Smooth muscle cell (in vitro differentiated cells): ENCODE measurements at regions not wholly inside any gene's neighbourhood (a gene's known extent, or its start where the extent isn't known, plus 50 kb on each side); places are given as distances from the start of the nearest gene placed in this dataset.

Source experiments
- DNase-seq: peaks from one replicate; lab custom pipeline; 2025; ENCODE audit not compliant: unreplicated experiment; lab: John Stamatoyannopoulos, UW
- H2AFZ ChIP-seq: fragments of 200-600 bp; sonication (generic); 2 replicates; pipeline ENCODE4 v1.6.0; 2016; ENCODE audit warnings: antibody characterized with exemption, low read depth, mild to moderate bottlenecking
- H3F3A ChIP-seq: fragments of 200-600 bp; sonication (generic); 2 replicates; pipeline ENCODE4 v1.6.0; 2017; ENCODE audit warnings: antibody characterized with exemption, low read depth
- H3K27ac ChIP-seq: fragments of 200-600 bp; sonication (generic); 2 replicates; pipeline ENCODE4 v1.5.1; 2016; ENCODE audit warnings: low read depth, mild to moderate bottlenecking
- H3K27me3 ChIP-seq: fragments of 200-600 bp; sonication (generic); 2 replicates; pipeline ENCODE4 v1.6.1; 2016; ENCODE audit warnings: low read depth, mild to moderate bottlenecking
- H3K36me3 ChIP-seq: fragments of 200-600 bp; sonication (generic); 2 replicates; pipeline ENCODE4 v1.5.1; 2016; ENCODE audit warnings: low read depth
- H3K4me1 ChIP-seq: fragments of 200-600 bp; sonication (generic); 2 replicates; pipeline ENCODE4 v1.5.1; 2016; ENCODE audit warnings: low read depth
- H3K4me2 ChIP-seq: fragments of 200-600 bp; sonication (generic); 2 replicates; pipeline ENCODE4 v1.6.0; 2016; ENCODE audit warnings: mild to moderate bottlenecking
- H3K4me3 ChIP-seq: fragments of 200-600 bp; sonication (generic); 2 replicates; pipeline ENCODE4 v1.5.1; 2016; ENCODE audit warnings: mild to moderate bottlenecking
- H3K79me2 ChIP-seq: fragments of 200-600 bp; sonication (generic); 2 replicates; pipeline ENCODE4 v1.6.0; 2016; ENCODE audit warnings: low read depth, mild to moderate bottlenecking
- H3K9ac ChIP-seq: fragments of 200-600 bp; sonication (generic); 2 replicates; pipeline ENCODE4 v1.6.0; 2016; ENCODE audit warnings: low read depth
- H3K9me3 ChIP-seq: fragments of 200-600 bp; sonication (generic); replicated peaks from 2 replicates; pipeline ENCODE4 v1.5.1; 2016; ENCODE audit warnings: low read depth
- H4K20me1 ChIP-seq: fragments of 200-600 bp; sonication (generic); 2 replicates; pipeline ENCODE4 v1.6.0; 2016; ENCODE audit warnings: low read depth
- WGBS: methylation state at CpG from one replicate; pipeline ENCODE4 v1.1.7; 2016; ENCODE audit warnings: low lambda C conversion rate; 5-methylcytosine and 5-hydroxymethylcytosine counted together
- TF ChIP-seq, protein P1 (sequence below): fragments of 200-600 bp; sonication (generic); IDR thresholded peaks from 2 replicates; pipeline ENCODE4 v1.5.1; 2017; ENCODE audit warnings: borderline replicate concordance, mild to moderate bottlenecking, antibody characterized with exemption; ENCODE audit not compliant: insufficient read depth, poor library complexity, severe bottlenecking

DNA sequence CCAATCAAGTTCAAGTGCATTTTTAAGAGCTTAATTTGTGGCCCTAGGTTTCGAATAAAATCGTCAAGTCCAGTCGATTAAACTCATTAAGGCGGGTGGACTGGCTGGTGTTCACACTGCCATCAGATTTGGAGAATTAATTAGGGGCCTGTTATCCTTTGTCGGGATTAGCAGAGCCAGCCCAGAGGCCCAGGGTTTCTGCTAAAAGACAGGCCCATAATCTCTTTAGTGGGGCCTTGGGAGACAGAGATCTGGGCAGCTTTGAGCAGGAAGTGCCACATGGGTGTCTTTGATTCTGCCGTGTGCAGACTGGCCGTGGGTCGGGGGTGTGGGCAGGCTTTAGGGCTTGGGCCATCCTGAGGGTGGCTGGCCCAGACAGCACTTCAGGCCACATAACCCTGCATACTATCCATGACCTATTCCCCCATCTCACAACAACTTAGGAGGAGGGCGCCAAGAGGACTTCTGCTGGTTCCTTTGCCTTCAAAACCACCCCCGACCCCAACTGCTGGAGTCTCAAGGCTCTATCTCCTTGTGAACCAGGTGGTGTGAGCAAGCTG, 94.7 kb downstream of the PLXNA1 start:
- Histone ChIP-seq H3K36me3 (no peaks in the 10 kb centered on the region), H3K79me2 (no peaks in the 10 kb centered on the region), H3K27ac (no peak overlapping the region), H3K27me3 (no peaks in the 10 kb centered on the region), H3F3A (peaks cover 7% of the 10 kb centered on the region), H3K9me3 (no peaks in the 10 kb centered on the region), H3K4me3 (no peak overlapping the region), H3K9ac (no peak overlapping the region), H3K4me1 (peaks cover 4% of the 10 kb centered on the region), H3K4me2 (no peak overlapping the region), H4K20me1 (no peaks in the 10 kb centered on the region), H2AFZ (no peak overlapping the region)
- WGBS = 39% methylated on average over 10 of the region's 10 CpGs
- DNase-seq = no peak
- TF ChIP-seq, protein P1, sequence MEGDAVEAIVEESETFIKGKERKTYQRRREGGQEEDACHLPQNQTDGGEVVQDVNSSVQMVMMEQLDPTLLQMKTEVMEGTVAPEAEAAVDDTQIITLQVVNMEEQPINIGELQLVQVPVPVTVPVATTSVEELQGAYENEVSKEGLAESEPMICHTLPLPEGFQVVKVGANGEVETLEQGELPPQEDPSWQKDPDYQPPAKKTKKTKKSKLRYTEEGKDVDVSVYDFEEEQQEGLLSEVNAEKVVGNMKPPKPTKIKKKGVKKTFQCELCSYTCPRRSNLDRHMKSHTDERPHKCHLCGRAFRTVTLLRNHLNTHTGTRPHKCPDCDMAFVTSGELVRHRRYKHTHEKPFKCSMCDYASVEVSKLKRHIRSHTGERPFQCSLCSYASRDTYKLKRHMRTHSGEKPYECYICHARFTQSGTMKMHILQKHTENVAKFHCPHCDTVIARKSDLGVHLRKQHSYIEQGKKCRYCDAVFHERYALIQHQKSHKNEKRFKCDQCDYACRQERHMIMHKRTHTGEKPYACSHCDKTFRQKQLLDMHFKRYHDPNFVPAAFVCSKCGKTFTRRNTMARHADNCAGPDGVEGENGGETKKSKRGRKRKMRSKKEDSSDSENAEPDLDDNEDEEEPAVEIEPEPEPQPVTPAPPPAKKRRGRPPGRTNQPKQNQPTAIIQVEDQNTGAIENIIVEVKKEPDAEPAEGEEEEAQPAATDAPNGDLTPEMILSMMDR = no peak

DNA sequence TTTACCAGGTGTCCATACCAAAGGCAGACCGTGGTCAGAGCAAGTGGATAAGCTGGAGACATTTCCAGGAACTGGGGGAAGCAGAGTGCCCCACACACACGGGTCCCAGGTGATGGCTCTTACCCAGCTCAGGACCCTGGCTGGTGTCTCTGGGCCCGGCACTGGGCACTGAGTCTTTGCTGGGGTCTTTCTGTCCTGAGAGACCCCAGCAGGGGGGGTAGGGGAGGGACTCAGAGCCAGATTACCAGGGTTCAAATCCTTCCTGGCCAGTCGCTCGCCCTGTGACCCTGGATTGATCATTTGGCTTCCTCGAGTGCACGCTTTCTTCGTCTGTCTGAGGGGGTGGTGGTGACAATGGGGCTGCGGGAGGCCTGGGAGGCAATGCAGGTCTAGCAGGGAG, 95.7 kb downstream of the PLXNA1 start:
- no peaks in the 10 kb centered on the region for H3K27me3 ChIP-seq
- peaks cover 7% of the 10 kb centered on the region for H3F3A ChIP-seq
- no peak for DNase-seq
- H3K9me3 ChIP-seq = no peaks in the 10 kb centered on the region
- no peak overlapping the region for H3K4me3 ChIP-seq
- no peak overlapping the region for H3K9ac ChIP-seq
- 85% methylated on average over 9 of the region's 9 CpGs for WGBS
- H3K79me2 ChIP-seq = no peaks in the 10 kb centered on the region
- H2AFZ ChIP-seq = no peak overlapping the region
- TF ChIP-seq, protein P1 = no peak
- H3K4me1 ChIP-seq = peaks cover 4% of the 10 kb centered on the region
- H4K20me1 ChIP-seq = no peaks in the 10 kb centered on the region
- no peak overlapping the region for H3K27ac ChIP-seq
- no peak overlapping the region for H3K4me2 ChIP-seq
- H3K36me3 ChIP-seq = no peaks in the 10 kb centered on the region

DNA sequence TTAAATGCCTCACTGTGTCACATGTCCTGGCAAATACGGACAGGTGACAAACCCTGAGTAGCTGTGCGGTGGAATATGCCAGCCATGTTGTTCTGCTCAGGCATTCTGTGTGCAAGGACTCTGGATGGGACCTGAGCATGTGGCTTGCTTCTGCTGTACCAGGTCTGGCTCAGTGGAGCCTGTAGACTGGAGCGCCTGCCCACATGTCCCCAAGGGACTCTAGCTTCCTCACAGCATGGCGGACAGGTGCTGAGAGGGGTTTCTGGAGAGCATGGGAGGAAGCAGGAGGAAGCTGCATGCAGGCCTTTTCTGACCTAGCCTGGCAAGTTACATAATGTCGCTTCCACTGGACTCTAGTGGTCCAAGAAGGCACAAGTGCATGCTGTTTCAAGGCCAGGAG, 96.3 kb downstream of the PLXNA1 start:
- Histone ChIP-seq H3K79me2 (no peaks in the 10 kb centered on the region), H3K27ac (no peak overlapping the region), H3K4me1 (peaks cover 4% of the 10 kb centered on the region), H3K9me3 (no peaks in the 10 kb centered on the region), H3K27me3 (no peaks in the 10 kb centered on the region), H3K36me3 (no peaks in the 10 kb centered on the region), H3K4me3 (no peak overlapping the region), H4K20me1 (no peaks in the 10 kb centered on the region), H3F3A (peaks cover 7% of the 10 kb centered on the region), H3K9ac (no peak overlapping the region), H3K4me2 (no peak overlapping the region), H2AFZ (no peak overlapping the region)
- 94% methylated on average over 5 of the region's 5 CpGs for WGBS
- TF ChIP-seq, protein P1 = no peak
- no peak for DNase-seq

DNA sequence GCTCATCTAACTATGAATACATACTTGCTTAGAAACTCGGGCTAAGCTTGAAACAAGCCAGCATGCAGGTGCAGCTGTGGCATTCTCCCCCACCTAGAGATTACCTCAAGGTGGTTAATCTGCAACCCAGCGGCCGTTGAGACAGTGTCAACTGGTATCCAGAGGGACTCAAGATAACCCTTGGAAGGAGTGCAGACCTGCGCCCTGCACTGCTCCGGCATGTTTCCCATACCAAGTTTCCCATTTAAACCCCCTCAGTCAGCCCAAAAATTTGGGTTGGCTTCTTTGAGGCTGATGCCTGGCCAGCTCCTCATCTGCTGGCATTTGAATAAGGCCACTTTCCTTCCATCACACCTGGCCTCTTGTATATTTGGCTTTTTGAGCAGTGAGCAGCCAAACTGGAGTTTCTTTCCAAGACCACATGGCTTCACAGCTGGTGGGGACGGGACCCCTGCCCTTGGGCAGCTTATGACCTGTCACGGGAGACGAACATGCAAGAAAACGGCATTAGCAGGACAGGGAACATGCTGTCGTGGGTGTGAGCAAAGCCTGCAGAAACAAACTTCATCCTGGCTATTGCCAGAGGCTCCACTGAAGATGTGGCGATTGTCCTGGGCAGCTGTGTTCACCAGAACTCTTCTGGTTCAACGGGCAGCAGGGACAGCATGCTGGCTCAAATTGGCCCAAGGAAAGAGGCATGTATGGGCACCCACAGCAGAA, 98.2 kb downstream of the PLXNA1 start:
- Histone ChIP-seq H3K79me2 (no peaks in the 10 kb centered on the region), H3K27me3 (no peaks in the 10 kb centered on the region), H2AFZ (no peak overlapping the region), H3K36me3 (no peaks in the 10 kb centered on the region), H3K9ac (no peak overlapping the region), H3K4me3 (no peak overlapping the region), H3K9me3 (no peaks in the 10 kb centered on the region), H3F3A (no peaks in the 10 kb centered on the region), H4K20me1 (no peaks in the 10 kb centered on the region), H3K27ac (no peak overlapping the region), H3K4me1 (peaks cover 4% of the 10 kb centered on the region), H3K4me2 (no peak overlapping the region)
- TF ChIP-seq, protein P1 = no peak
- DNase-seq = no peak
- 94% methylated on average over 12 of the region's 12 CpGs for WGBS
